PFSK-1 (cell line): ENCODE measurements at regions not wholly inside any gene's neighbourhood (a gene's known extent, or its start where the extent isn't known, plus 50 kb on each side); places are given as distances from the start of the nearest gene placed in this dataset.

Source experiments
- FOXP2 ChIP-seq: optimal IDR thresholded peaks from 2 replicates; pipeline ENCODE3; 2011; ENCODE audit warnings: borderline replicate concordance, control low read depth, inconsistent platforms; ENCODE audit not compliant: insufficient read depth; ENCODE audit errors: extremely low read length, extremely low read depth
- POLR2AphosphoS5 ChIP-seq: IDR thresholded peaks from 2 replicates; pipeline ENCODE4 v1.6.1; 2012; ENCODE audit warnings: low read depth, mild to moderate bottlenecking, control low read depth, low read length, moderate library complexity
- REST ChIP-seq, 2 experiments: IDR thresholded peaks; 2 replicates each; pipeline versions ENCODE4 v1.6.1 to v1.8.0; 2011 to 2012; ENCODE audit warnings: low read depth in 2 of 2, low read length in 2 of 2, control low read depth in 1 of 2, inconsistent platforms in 1 of 2, mild to moderate bottlenecking in 1 of 2, moderate library complexity in 1 of 2; ENCODE audit not compliant: insufficient read depth in 1 of 2
- SIN3A ChIP-seq: IDR thresholded peaks from 2 replicates; pipeline ENCODE4 v1.6.1; 2012; ENCODE audit warnings: mild to moderate bottlenecking, low read length, moderate library complexity, borderline replicate concordance; ENCODE audit not compliant: insufficient read depth
- TAF1 ChIP-seq: IDR thresholded peaks from 2 replicates; pipeline ENCODE4 v1.6.1; 2012; ENCODE audit warnings: low read length, control low read depth, borderline replicate concordance; ENCODE audit not compliant: insufficient read depth

- TF ChIP-seq REST (IDR thresholded peaks at IDR 0.05; ENCODE audit: insufficient read depth in 1 of 2, low read depth in 2 of 2, low read length in 2 of 2) (no peak), SIN3A (no peak), POLR2AphosphoS5 (no peak), TAF1 (no peak), FOXP2 (no peak)
Observed at GRCh38 chr1:94358630-94359599, 59.3 kb upstream of the ABCD3 start.
